NB4 (cell line): ENCODE measurements at regions not wholly inside any gene's neighbourhood (a gene's known extent, or its start where the extent isn't known, plus 50 kb on each side); places are given as distances from the start of the nearest gene placed in this dataset.

Source experiments
- DNase-seq: peaks from one replicate; pipeline ENCODE4 v3.0.0; 2010; ENCODE audit warnings: low read depth
- H3K4me3 ChIP-seq: one replicate; pipeline ENCODE4 v1.5.1; 2011; ENCODE audit warnings: mild to moderate bottlenecking, low read depth, low read length, moderate library complexity
- CTCF ChIP-seq: IDR thresholded peaks from one replicate; pipeline ENCODE4 v1.5.1; 2012; ENCODE audit warnings: low read depth, low read length
- MYC ChIP-seq: IDR thresholded peaks from 2 replicates; pipeline ENCODE4 v1.6.1; 2011; ENCODE audit warnings: low read depth, low read length
- POLR2A ChIP-seq: IDR thresholded peaks from 2 replicates; pipeline ENCODE4 v1.6.1; 2011; ENCODE audit warnings: mild to moderate bottlenecking; ENCODE audit not compliant: insufficient read length; ENCODE audit errors: extremely low read depth
- TF ChIP-seq, protein P1 (sequence below): IDR thresholded peaks from 2 replicates; pipeline ENCODE4 v1.6.1; 2011; ENCODE audit warnings: low read depth, low read length

GRCh38 chr16:31695667-31696066 is 168.0 kb downstream of the AHSP start:
- TF ChIP-seq, protein P1, sequence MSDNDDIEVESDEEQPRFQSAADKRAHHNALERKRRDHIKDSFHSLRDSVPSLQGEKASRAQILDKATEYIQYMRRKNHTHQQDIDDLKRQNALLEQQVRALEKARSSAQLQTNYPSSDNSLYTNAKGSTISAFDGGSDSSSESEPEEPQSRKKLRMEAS = peak; percentile 83
- no peak for TF ChIP-seq CTCF
- TF ChIP-seq POLR2A = no peak
- 0 out of 2 replicates have a peak, but pooled peaks have one; percentile 37 for TF ChIP-seq MYC
- DNase-seq = peak; percentile 43
- no peak overlapping the region for H3K4me3 ChIP-seq

DNA sequence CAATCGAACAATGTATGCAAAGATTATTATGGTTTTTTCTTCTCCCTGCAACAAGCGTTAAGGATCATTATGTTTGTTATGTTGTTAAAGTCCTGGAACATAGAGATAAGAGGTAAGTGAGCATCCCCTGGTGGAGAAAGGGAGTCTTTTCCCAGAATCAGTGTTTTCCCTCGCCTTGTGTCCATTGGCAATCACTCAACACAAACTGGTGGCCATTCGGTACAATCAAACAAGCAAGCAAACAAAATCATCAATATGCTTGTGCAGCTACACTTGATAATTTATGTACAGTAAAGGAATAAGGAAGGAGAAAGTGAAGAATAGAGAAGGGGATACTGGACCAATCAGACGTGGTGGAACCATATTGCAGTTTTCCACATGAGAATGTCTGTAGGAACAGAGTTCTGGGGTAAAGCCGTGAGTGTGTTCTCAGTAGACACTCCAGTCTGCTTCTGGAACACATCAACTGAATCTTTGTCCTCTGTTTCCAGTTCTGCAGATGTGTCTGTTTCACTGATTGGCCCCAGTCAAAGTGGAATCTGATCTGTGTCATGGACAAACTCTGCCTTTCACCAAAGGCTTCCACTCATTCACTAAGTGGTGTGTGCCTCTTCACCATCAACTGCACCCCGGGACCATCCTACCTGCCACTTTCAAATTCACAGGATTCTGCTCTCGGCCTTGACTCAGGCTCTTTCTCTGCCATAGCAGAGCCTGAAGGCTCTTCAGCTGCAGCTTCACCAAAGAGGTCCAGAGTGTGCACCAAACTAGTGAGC is 169.5 kb downstream of the AHSP start:
- DNase-seq = peak; percentile 48
- no peak overlapping the region for H3K4me3 ChIP-seq
- no peak for TF ChIP-seq POLR2A
- 0 out of 2 replicates have a peak, but pooled peaks have one; percentile 20 for TF ChIP-seq MYC
- TF ChIP-seq, protein P1 = no peak
- peak; percentile 62 for TF ChIP-seq CTCF

- no peak for TF ChIP-seq MYC
- TF ChIP-seq POLR2A = no peak
- TF ChIP-seq CTCF = no peak
- TF ChIP-seq, protein P1 = no peak
- no peak overlapping the region for H3K4me3 ChIP-seq
- DNase-seq = no peak
These were observed 170.0 kb downstream of the AHSP start for GRCh38 chr16:31697744-31698125.

DNA sequence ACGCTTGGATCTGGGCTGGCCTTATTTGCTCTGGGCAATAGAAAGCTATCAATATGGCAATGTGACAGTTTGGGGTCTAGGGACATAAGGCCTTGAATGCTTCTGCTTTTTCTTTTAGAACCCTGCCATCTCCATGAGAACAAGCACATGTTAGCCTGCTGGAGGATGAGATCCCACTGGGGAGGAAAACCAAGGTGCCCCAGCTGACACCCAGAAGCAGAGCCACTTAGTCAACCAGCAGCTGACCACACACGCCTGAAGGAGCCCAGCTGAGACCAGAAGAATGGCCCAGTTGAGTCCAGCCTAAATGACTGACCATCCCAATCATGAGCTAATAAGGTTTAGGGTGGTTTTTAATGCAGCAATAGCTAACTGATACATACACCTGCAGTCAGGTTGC is 171.2 kb downstream of the AHSP start:
- TF ChIP-seq POLR2A (no peak), CTCF (no peak), MYC (no peak)
- TF ChIP-seq, protein P1 = 0 out of 2 replicates have a peak, but pooled peaks have one; percentile 6
- H3K4me3 ChIP-seq = no peak overlapping the region
- no peak for DNase-seq

DNA sequence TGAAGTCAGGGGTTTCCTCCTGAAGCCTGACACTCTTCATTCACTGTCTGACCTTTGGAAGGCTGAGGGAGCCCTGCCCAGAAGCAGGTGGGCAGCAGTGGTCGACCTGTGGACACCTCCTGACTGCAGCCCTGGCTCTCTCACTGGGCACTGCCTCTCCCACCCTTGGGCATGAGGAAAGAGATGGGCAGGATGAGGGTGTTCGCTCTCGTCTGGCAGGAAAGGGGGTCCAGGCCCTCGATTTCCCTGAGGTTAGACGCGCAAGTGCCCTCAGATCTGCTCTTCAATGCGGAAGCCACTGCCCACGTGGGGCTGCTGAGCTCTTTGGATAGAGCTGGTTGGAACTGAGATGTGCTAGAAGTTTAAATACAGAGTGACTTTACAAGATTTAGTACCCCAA is 171.9 kb downstream of the AHSP start:
- no peak for DNase-seq
- TF ChIP-seq MYC (no peak), CTCF (no peak), POLR2A (no peak)
- TF ChIP-seq, protein P1 = no peak
- H3K4me3 ChIP-seq = no peak overlapping the region
